ENCODE measurements at regions not wholly inside any gene's neighbourhood (a gene's known extent, or its start where the extent isn't known, plus 50 kb on each side); places are given as distances from the start of the nearest gene placed in this dataset.

- no peak for TF ChIP-seq CTCF (IDR thresholded peaks at IDR 0.05; ENCODE audit: insufficient read depth, low read length, poor library complexity, severe bottlenecking)
- TF ChIP-seq EZH2phosphoT487 (conservative IDR thresholded peaks at IDR 0.05; ENCODE audit: low read length), result no peak
Observed at GRCh38 chr10:8670461-8670860, 616.0 kb downstream of the GATA3 start.
